K562 (cell line): ENCODE measurements at regions not wholly inside any gene's neighbourhood (a gene's known extent, or its start where the extent isn't known, plus 50 kb on each side); places are given as distances from the start of the nearest gene placed in this dataset.

Experiments
- GMEB1 ChIP-seq: fragments of 250-450 bp; sonication (Bioruptor Pico); IDR thresholded peaks from 2 replicates; pipeline ENCODE4 v1.4.0; 2020; ENCODE audit warnings: mild to moderate bottlenecking
- MAFF ChIP-seq: IDR thresholded peaks from 2 replicates; pipeline ENCODE4 v1.6.1; 2012; ENCODE audit warnings: low read length, improper control_type of control experiment
- PRDM10 ChIP-seq: fragments of 450-650 bp; IDR thresholded peaks from 2 replicates; pipeline ENCODE4 v1.6.1; 2018; ENCODE audit not compliant: partially characterized antibody
- PTRF ChIP-seq: fragments of 450-650 bp; IDR thresholded peaks from 2 replicates; pipeline ENCODE4 v1.6.1; 2016; ENCODE audit warnings: mild to moderate bottlenecking, missing genetic modification characterization, missing compliant biosample characterization
- STAT6 ChIP-seq: sonication (generic); formaldehyde crosslinking; IDR thresholded peaks from 2 replicates; pipeline ENCODE4 v1.8.1; 2023; ENCODE audit warnings: mild to moderate bottlenecking, missing genetic modification reagents
- TAF9B ChIP-seq: fragments of 450-650 bp; IDR thresholded peaks from 2 replicates; pipeline ENCODE4 v1.6.1; 2018; ENCODE audit warnings: mild to moderate bottlenecking; ENCODE audit not compliant: partially characterized antibody
- THRA ChIP-seq: fragments of 450-650 bp; IDR thresholded peaks from 2 replicates; pipeline ENCODE4 v1.6.1; 2017; ENCODE audit warnings: mild to moderate bottlenecking, moderate library complexity

GRCh38 chr7:106166651-106167342, 54.7 kb upstream of the SYPL1 start (continued):
- TF ChIP-seq STAT6 (CRISPR knock-in tag) (no peak), TAF9B (no peak), PTRF (tag) (no peak), MAFF (no peak), GMEB1 (CRISPR knock-in tag) (no peak), PRDM10 (no peak), THRA (no peak)
